ENCODE measurements at regions not wholly inside any gene's neighbourhood (a gene's known extent, or its start where the extent isn't known, plus 50 kb on each side); places are given as distances from the start of the nearest gene placed in this dataset.

GRCh38 chr7:34236839-34237492, 331.6 kb downstream of the BMPER start:
- ATAC-seq = no peak
- CTCF ChIA-PET = no interaction called here
- H3K27ac ChIP-seq (ENCODE audit: low read depth, low read length) = no peak overlapping the region

More at GRCh38 chr7:34236839-34237492, 331.6 kb downstream of the BMPER start:
- no peaks in the 10 kb centered on the region for H3K36me3 ChIP-seq (ENCODE audit: control insufficient read depth in 1 of 2, insufficient read depth in 2 of 2, low read length in 2 of 2)
- no peak for DNase-seq (ENCODE audit: low read depth, low spot score)
- no peak overlapping the region for H2AFZ ChIP-seq (ENCODE audit: low read depth, low read length, poor library complexity, severe bottlenecking)
- H3K27me3 ChIP-seq (ENCODE audit: insufficient read depth, low read length) = no peaks in the 10 kb centered on the region
- ChIA-PET POLR2A (no interaction called here), RAD21 (ENCODE audit: low non-redundant PET in 1 of 2, low total read pairs in 2 of 2, uncharacterized antibody in 2 of 2, unreplicated experiment in 2 of 2) (no interaction called here)
- H3K4me3 ChIP-seq (replicated peaks in 1 of 2; ENCODE audit: low read depth in 1 of 2, low read length in 2 of 2) = no peak overlapping the region
- TF ChIP-seq ELF1 (IDR thresholded peaks at IDR 0.05; ENCODE audit: borderline replicate concordance, low read depth) (no peak), TCF7L2 (IDR thresholded peaks at IDR 0.05; ENCODE audit: borderline replicate concordance, extremely low read depth, insufficient read depth, insufficient read length) (no peak), JUND (IDR thresholded peaks at IDR 0.05) (no peak), YY1 (IDR thresholded peaks at IDR 0.05; ENCODE audit: extremely low read depth, insufficient replicate concordance, low read depth, low read length) (no peak), CEBPB (IDR thresholded peaks at IDR 0.05; ENCODE audit: low read depth) (no peak), SRF (IDR thresholded peaks at IDR 0.05; ENCODE audit: low read depth) (no peak), SIN3A (IDR thresholded peaks at IDR 0.05; ENCODE audit: low read depth) (no peak), CBX3 (IDR thresholded peaks at IDR 0.05; ENCODE audit: low read depth) (no peak), FOSL1 (IDR thresholded peaks at IDR 0.05; ENCODE audit: low read depth) (no peak), EZH2phosphoT487 (IDR thresholded peaks at IDR 0.05; ENCODE audit: borderline replicate concordance) (no peak), RAD21 (IDR thresholded peaks at IDR 0.05; ENCODE audit: low read depth) (no peak), EZH2 (IDR thresholded peaks at IDR 0.05) (no peak), POLR2AphosphoS5 (IDR thresholded peaks at IDR 0.05; ENCODE audit: low read depth, low read length) (no peak), SP1 (IDR thresholded peaks at IDR 0.05; ENCODE audit: low read depth) (no peak), ZFX (IDR thresholded peaks at IDR 0.05) (no peak), POLR2A (IDR thresholded peaks at IDR 0.05; ENCODE audit: borderline replicate concordance, extremely low read depth, insufficient read depth, insufficient read length) (no peak), EGR1 (IDR thresholded peaks at IDR 0.05; ENCODE audit: low read depth) (no peak)
- TF ChIP-seq, protein P1, sequence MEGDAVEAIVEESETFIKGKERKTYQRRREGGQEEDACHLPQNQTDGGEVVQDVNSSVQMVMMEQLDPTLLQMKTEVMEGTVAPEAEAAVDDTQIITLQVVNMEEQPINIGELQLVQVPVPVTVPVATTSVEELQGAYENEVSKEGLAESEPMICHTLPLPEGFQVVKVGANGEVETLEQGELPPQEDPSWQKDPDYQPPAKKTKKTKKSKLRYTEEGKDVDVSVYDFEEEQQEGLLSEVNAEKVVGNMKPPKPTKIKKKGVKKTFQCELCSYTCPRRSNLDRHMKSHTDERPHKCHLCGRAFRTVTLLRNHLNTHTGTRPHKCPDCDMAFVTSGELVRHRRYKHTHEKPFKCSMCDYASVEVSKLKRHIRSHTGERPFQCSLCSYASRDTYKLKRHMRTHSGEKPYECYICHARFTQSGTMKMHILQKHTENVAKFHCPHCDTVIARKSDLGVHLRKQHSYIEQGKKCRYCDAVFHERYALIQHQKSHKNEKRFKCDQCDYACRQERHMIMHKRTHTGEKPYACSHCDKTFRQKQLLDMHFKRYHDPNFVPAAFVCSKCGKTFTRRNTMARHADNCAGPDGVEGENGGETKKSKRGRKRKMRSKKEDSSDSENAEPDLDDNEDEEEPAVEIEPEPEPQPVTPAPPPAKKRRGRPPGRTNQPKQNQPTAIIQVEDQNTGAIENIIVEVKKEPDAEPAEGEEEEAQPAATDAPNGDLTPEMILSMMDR (IDR thresholded peaks at IDR 0.05 in 2 of 3, conservative IDR thresholded peaks at IDR 0.05 in 1 of 3; ENCODE audit: borderline replicate concordance in 1 of 3, insufficient read depth in 1 of 3, low read depth in 2 of 3, low read length in 2 of 3) = no peak
- BruUV-seq (replicated peaks) = no TSS peak
- no peaks in the 10 kb centered on the region for H3K79me2 ChIP-seq (ENCODE audit: insufficient read depth, low read length)
- no peaks in the 10 kb centered on the region for H4K20me1 ChIP-seq (ENCODE audit: insufficient read depth)
- no peaks in the 10 kb centered on the region for H3K9me2 ChIP-seq (ENCODE audit: insufficient read depth)
- H3K9ac ChIP-seq (ENCODE audit: low read length) = no peak overlapping the region
- no peaks in the 10 kb centered on the region for H3K4me1 ChIP-seq (ENCODE audit: control insufficient read depth in 1 of 2, insufficient read depth in 2 of 2, low read length in 2 of 2)
- intact Hi-C loops (cut with micrococcal nuclease) = no loop called here
- no peaks in the 10 kb centered on the region for H3K9me3 ChIP-seq (ENCODE audit: control insufficient read depth in 1 of 2, insufficient read depth in 1 of 2, low read depth in 1 of 2, low read length in 2 of 2)
- no peak overlapping the region for H3K4me2 ChIP-seq (ENCODE audit: low read length)
